Neural cell (in vitro differentiated cells): ENCODE measurements at regions not wholly inside any gene's neighbourhood (a gene's known extent, or its start where the extent isn't known, plus 50 kb on each side); places are given as distances from the start of the nearest gene placed in this dataset.

Experiments
- H2AFZ ChIP-seq: fragments of 200-600, 300-800 bp; sonication (generic), shearing (Covaris generic); 2 replicates; pipeline ENCODE4 v1.6.0; 2014; ENCODE audit warnings: low read depth, mild to moderate bottlenecking, antibody characterized with exemption, low read length, moderate library complexity
- H3F3A ChIP-seq: fragments of 200-600 bp; shearing (Covaris generic); 2 replicates; pipeline ENCODE4 v1.6.1; 2016; ENCODE audit warnings: mild to moderate bottlenecking, moderate library complexity, mixed read lengths, antibody characterized with exemption, low read length; ENCODE audit not compliant: insufficient read depth, poor library complexity, severe bottlenecking
- H3K27ac ChIP-seq: fragments of 200-600, 300-800 bp; sonication (generic), shearing (Covaris generic); 2 replicates; pipeline ENCODE4 v1.5.1; 2014; ENCODE audit warnings: mild to moderate bottlenecking, low read length, moderate library complexity
- H3K27me3 ChIP-seq: fragments of 300-800, 200-600 bp; sonication (generic), shearing (Covaris generic); 2 replicates; pipeline ENCODE4 v1.6.0; 2014; ENCODE audit warnings: mild to moderate bottlenecking, low read depth, low read length, moderate library complexity; ENCODE audit not compliant: insufficient read depth
- H3K36me3 ChIP-seq: fragments of 300-800, 200-600 bp; sonication (generic), shearing (Covaris generic); 2 replicates; pipeline ENCODE4 v1.5.1; 2014; ENCODE audit warnings: mild to moderate bottlenecking, antibody characterized with exemption, low read length, moderate library complexity; ENCODE audit not compliant: insufficient read depth
- H3K4me2 ChIP-seq: fragments of 300-800, 200-600 bp; sonication (generic), shearing (Covaris generic); 2 replicates; pipeline ENCODE4 v1.6.0; 2014; ENCODE audit warnings: mild to moderate bottlenecking, low read length
- H3K4me3 ChIP-seq: fragments of 300-800, 200-600 bp; sonication (generic), shearing (Covaris generic); 2 replicates; pipeline ENCODE4 v1.5.1; 2014; ENCODE audit warnings: mild to moderate bottlenecking, low read length, moderate library complexity
- H3K79me2 ChIP-seq: fragments of 200-600 bp; shearing (Covaris generic); replicated peaks from 2 replicates; pipeline ENCODE4 v1.6.0; 2014; ENCODE audit warnings: mild to moderate bottlenecking, low read length, moderate library complexity; ENCODE audit not compliant: insufficient read depth
- H3K9ac ChIP-seq: fragments of 300-800, 200-600 bp; sonication (generic), shearing (Covaris generic); 2 replicates; pipeline ENCODE4 v1.6.1; 2016; ENCODE audit warnings: mild to moderate bottlenecking, low read length, mixed read lengths
- H3K9me2 ChIP-seq: fragments of 200-600 bp; shearing (Covaris generic); 2 replicates; pipeline ENCODE4 v1.6.1; 2016; ENCODE audit warnings: mild to moderate bottlenecking, low read length, mixed read lengths; ENCODE audit not compliant: insufficient read depth
- H3K9me3 ChIP-seq: fragments of 200-600, 300-800 bp; sonication (generic), shearing (Covaris generic); 2 replicates; pipeline ENCODE4 v1.6.1; 2016; ENCODE audit warnings: mild to moderate bottlenecking, mixed run types, low read length, moderate library complexity, mixed read lengths
- H4K20me1 ChIP-seq: fragments of 200-600 bp; shearing (Covaris generic); 2 replicates; pipeline ENCODE4 v1.6.1; 2016; ENCODE audit warnings: mild to moderate bottlenecking, mixed run types; ENCODE audit not compliant: insufficient read depth
- EP300 ChIP-seq: fragments of 450-650 bp; conservative IDR thresholded peaks from 2 replicates; pipeline ENCODE4 v1.6.1; 2014; ENCODE audit warnings: antibody characterized with exemption, mild to moderate bottlenecking, moderate library complexity; ENCODE audit not compliant: poor library complexity, severe bottlenecking
- EZH2 ChIP-seq: fragments of 200-600, 300-800 bp; shearing (Covaris generic), sonication (generic); IDR thresholded peaks from 2 replicates; pipeline ENCODE4 v1.6.1; 2014; ENCODE audit warnings: antibody characterized with exemption, low read length, borderline replicate concordance, mild to moderate bottlenecking; ENCODE audit not compliant: insufficient read depth, poor library complexity, severe bottlenecking
- MXI1 ChIP-seq: fragments of 450-650 bp; conservative IDR thresholded peaks from 2 replicates; pipeline ENCODE4 v1.6.1; 2014; ENCODE audit warnings: antibody characterized with exemption, mild to moderate bottlenecking; ENCODE audit not compliant: poor library complexity, severe bottlenecking
- POLR2AphosphoS5 ChIP-seq: IDR thresholded peaks from 2 replicates; pipeline ENCODE4 v1.6.1; 2012
- RAD21 ChIP-seq: fragments of 450-650 bp; conservative IDR thresholded peaks from 2 replicates; pipeline ENCODE4 v1.6.1; 2014; ENCODE audit warnings: antibody characterized with exemption, mild to moderate bottlenecking, moderate library complexity
- SMC3 ChIP-seq: fragments of 450-650 bp; conservative IDR thresholded peaks from 2 replicates; pipeline ENCODE4 v1.6.1; 2014; ENCODE audit warnings: antibody characterized with exemption, mild to moderate bottlenecking, moderate library complexity; ENCODE audit not compliant: poor library complexity
- TAF1 ChIP-seq: IDR thresholded peaks from 2 replicates; pipeline ENCODE4 v1.6.1; 2012; ENCODE audit warnings: low read depth
- TF ChIP-seq, protein P1 (sequence below): fragments of 450-650 bp; IDR thresholded peaks from 2 replicates; pipeline ENCODE4 v1.5.1; 2014; ENCODE audit warnings: antibody characterized with exemption, mild to moderate bottlenecking, moderate library complexity; ENCODE audit not compliant: poor library complexity, severe bottlenecking
- TF ChIP-seq, protein P2 (sequence below): IDR thresholded peaks from 2 replicates; pipeline ENCODE4 v1.6.1; 2012; ENCODE audit warnings: borderline replicate concordance

- Histone ChIP-seq H3K4me3 (no peak overlapping the region), H3K27ac (no peak overlapping the region), H3K9me2 (no peaks in the 10 kb centered on the region), H4K20me1 (no peaks in the 10 kb centered on the region), H3K79me2 (peaks cover 38% of the 10 kb centered on the region), H3K4me2 (no peak overlapping the region), H3K9ac (no peak overlapping the region), H3K36me3 (no peaks in the 10 kb centered on the region), H3K9me3 (no peaks in the 10 kb centered on the region), H3F3A (no peaks in the 10 kb centered on the region), H3K27me3 (no peaks in the 10 kb centered on the region), H2AFZ (no peak overlapping the region)
- TF ChIP-seq EP300 (no peak), SMC3 (no peak), POLR2AphosphoS5 (no peak), MXI1 (no peak), RAD21 (no peak), TAF1 (no peak), EZH2 (no peak)
- TF ChIP-seq, protein P1, sequence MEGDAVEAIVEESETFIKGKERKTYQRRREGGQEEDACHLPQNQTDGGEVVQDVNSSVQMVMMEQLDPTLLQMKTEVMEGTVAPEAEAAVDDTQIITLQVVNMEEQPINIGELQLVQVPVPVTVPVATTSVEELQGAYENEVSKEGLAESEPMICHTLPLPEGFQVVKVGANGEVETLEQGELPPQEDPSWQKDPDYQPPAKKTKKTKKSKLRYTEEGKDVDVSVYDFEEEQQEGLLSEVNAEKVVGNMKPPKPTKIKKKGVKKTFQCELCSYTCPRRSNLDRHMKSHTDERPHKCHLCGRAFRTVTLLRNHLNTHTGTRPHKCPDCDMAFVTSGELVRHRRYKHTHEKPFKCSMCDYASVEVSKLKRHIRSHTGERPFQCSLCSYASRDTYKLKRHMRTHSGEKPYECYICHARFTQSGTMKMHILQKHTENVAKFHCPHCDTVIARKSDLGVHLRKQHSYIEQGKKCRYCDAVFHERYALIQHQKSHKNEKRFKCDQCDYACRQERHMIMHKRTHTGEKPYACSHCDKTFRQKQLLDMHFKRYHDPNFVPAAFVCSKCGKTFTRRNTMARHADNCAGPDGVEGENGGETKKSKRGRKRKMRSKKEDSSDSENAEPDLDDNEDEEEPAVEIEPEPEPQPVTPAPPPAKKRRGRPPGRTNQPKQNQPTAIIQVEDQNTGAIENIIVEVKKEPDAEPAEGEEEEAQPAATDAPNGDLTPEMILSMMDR: no peak
- TF ChIP-seq, protein P2, sequence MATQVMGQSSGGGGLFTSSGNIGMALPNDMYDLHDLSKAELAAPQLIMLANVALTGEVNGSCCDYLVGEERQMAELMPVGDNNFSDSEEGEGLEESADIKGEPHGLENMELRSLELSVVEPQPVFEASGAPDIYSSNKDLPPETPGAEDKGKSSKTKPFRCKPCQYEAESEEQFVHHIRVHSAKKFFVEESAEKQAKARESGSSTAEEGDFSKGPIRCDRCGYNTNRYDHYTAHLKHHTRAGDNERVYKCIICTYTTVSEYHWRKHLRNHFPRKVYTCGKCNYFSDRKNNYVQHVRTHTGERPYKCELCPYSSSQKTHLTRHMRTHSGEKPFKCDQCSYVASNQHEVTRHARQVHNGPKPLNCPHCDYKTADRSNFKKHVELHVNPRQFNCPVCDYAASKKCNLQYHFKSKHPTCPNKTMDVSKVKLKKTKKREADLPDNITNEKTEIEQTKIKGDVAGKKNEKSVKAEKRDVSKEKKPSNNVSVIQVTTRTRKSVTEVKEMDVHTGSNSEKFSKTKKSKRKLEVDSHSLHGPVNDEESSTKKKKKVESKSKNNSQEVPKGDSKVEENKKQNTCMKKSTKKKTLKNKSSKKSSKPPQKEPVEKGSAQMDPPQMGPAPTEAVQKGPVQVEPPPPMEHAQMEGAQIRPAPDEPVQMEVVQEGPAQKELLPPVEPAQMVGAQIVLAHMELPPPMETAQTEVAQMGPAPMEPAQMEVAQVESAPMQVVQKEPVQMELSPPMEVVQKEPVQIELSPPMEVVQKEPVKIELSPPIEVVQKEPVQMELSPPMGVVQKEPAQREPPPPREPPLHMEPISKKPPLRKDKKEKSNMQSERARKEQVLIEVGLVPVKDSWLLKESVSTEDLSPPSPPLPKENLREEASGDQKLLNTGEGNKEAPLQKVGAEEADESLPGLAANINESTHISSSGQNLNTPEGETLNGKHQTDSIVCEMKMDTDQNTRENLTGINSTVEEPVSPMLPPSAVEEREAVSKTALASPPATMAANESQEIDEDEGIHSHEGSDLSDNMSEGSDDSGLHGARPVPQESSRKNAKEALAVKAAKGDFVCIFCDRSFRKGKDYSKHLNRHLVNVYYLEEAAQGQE: no peak
Observed at GRCh38 chr3:124088801-124089200, 96.9 kb upstream of the ROPN1 start.

DNA sequence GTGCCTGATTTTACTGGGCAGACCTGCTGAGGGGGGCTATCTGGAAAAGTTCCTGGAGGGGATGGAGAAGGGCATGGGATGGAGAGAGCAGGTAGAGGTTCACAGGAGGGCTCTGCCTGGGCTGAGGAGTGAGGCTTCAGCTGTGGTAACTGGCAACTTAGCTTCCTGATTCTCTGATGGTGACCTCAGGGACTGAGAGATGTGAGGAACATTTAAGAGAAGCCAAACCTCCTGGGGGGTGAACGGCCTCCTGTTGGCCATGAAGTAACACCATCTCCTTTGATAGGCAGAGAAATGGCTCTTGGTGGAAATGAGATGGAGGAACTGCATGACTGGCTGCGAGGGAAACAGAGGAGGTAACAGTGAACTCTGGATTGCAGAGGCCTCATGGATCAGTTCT lies 97.3 kb upstream of the ROPN1 start:
- Histone ChIP-seq H3K9me2 (no peaks in the 10 kb centered on the region), H3K4me2 (no peak overlapping the region)

More for the DNA sequence above, 97.3 kb upstream of the ROPN1 start:
- Histone ChIP-seq H3K4me3 (no peak overlapping the region), H3K9ac (no peak overlapping the region), H3K9me3 (no peaks in the 10 kb centered on the region), H2AFZ (no peak overlapping the region), H3K79me2 (peaks cover 34% of the 10 kb centered on the region), H4K20me1 (no peaks in the 10 kb centered on the region), H3K27me3 (no peaks in the 10 kb centered on the region), H3F3A (no peaks in the 10 kb centered on the region), H3K27ac (no peak overlapping the region), H3K36me3 (no peaks in the 10 kb centered on the region)
- TF ChIP-seq SMC3 (no peak), POLR2AphosphoS5 (no peak), EZH2 (no peak), TAF1 (no peak), MXI1 (no peak), RAD21 (no peak), EP300 (no peak)
- TF ChIP-seq, protein P1: no peak
- TF ChIP-seq, protein P2: no peak
